HUES48 (cell line): ENCODE measurements at regions not wholly inside any gene's neighbourhood (a gene's known extent, or its start where the extent isn't known, plus 50 kb on each side); places are given as distances from the start of the nearest gene placed in this dataset.
A peak's percentile ranks its signal among the peaks of the same experiment; 100 is the strongest.
"Not testable (repeated sequence)": the region's sequence is repeated elsewhere in the genome, so short reads cannot be mapped to it uniquely, and the experiment has no call there.

Experiments used
- H3K27ac ChIP-seq: one replicate; pipeline ENCODE4 v1.7.0; 2013; ENCODE audit warnings: low read depth, low read length, inconsistent platforms
- H3K27me3 ChIP-seq: 2 replicates; pipeline ENCODE4 v1.6.1; 2013; ENCODE audit warnings: mild to moderate bottlenecking, low read length; ENCODE audit not compliant: control insufficient read depth, insufficient read depth
- H3K36me3 ChIP-seq: 2 replicates; pipeline ENCODE4 v1.6.1; 2013; ENCODE audit warnings: low read length; ENCODE audit not compliant: control insufficient read depth, insufficient read depth
- H3K4me1 ChIP-seq: 2 replicates; pipeline ENCODE4 v1.6.1; 2013; ENCODE audit warnings: mild to moderate bottlenecking, low read length; ENCODE audit not compliant: control insufficient read depth, insufficient read depth
- H3K4me3 ChIP-seq: 2 replicates; pipeline ENCODE4 v1.5.1; 2013; ENCODE audit warnings: mild to moderate bottlenecking, low read depth, low read length
- H3K9ac ChIP-seq: 2 replicates; pipeline ENCODE4 v1.6.1; 2013; ENCODE audit warnings: mild to moderate bottlenecking, low read depth, low read length, moderate library complexity
- H3K9me3 ChIP-seq: 2 replicates; pipeline ENCODE4 v1.6.1; 2013; ENCODE audit warnings: low read length; ENCODE audit not compliant: control insufficient read depth, insufficient read depth

DNA sequence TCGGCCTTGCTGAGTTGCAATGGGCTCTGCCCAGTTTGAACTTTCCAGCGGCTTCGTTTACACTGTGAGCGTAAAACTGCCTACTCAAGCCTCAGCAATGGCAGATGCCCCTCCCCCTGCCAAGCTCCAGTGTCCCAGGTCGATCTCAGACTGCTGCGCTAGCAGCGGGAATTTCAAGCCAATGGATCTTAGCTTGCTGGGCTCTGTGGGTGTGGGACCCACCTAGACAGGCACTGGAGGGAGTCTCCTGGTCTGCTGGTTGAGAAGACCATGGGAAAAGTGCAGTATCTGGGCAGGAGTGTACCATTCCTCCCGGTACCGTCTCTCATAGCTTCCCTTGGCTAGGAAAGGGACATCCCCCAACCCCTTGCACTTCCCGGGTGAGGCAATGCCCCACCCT is 88.2 kb downstream of the KLHL28 start:
- H3K9ac ChIP-seq, result no peak overlapping the region
- H3K4me1 ChIP-seq, result peaks cover 6% of the 10 kb centered on the region; the same call in 1 of the 2 replicates
- peak overlapping the region; percentile 57 for H3K4me3 ChIP-seq

GRCh38 chr14:44866770-44867169 is 95.0 kb downstream of the KLHL28 start:
- Histone ChIP-seq H3K27me3 (no peaks in the 10 kb centered on the region), H3K36me3 (no peaks in the 10 kb centered on the region), H3K4me3 (no peak overlapping the region), H3K9me3 (no peaks in the 10 kb centered on the region), H3K9ac (no peak overlapping the region), H3K4me1 (no peaks in the 10 kb centered on the region), H3K27ac (no peak overlapping the region)

More for the DNA sequence above, 88.2 kb downstream of the KLHL28 start:
- Histone ChIP-seq H3K27me3 (no peaks in the 10 kb centered on the region), H3K9me3 (no peaks in the 10 kb centered on the region), H3K27ac (no peak overlapping the region), H3K36me3 (no peaks in the 10 kb centered on the region)

DNA sequence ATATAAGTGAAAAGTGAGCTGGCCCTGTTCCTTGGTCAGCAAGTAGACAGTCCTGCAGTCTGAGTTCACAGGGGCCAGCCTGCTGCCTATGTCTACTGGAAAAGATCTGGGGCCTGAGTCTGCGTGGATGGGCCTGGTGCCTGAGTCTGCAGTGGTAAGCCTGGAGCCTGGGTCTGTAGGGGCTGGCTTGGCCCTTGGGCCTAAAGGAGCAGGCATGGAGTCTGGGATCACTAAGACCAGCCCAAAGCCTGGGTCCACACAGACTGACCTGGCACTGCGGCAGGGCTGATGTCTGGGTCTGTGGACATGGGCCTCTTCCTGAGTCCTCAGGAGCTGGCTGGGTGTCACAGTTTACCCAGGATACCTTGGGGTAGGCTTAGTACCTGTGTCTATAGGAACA is 95.4 kb downstream of the KLHL28 start:
- H3K9me3 ChIP-seq, result no peaks in the 10 kb centered on the region
- H3K4me1 ChIP-seq, result no peaks in the 10 kb centered on the region

DNA sequence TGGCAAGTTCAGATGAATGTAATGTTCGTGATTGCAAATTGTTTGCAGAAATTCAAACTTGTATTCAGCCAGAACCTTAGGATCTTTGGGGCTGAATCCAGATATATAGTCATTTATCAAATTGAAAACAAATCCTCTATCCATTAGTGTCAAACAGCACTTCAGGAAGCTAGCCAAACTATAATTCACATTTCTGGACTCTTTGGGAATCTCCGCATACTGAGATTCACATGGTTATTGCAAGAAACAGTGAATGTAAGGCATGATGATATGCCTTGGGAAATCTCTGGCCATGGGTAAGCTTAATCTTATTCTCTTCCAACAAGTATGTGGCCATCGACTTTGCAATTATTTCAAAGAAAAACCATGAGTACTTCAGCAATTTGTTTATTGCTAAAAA is 98.5 kb downstream of the KLHL28 start:
- H3K36me3 ChIP-seq, result no peaks in the 10 kb centered on the region
- H3K27ac ChIP-seq, result no peak overlapping the region
- no peaks in the 10 kb centered on the region for H3K27me3 ChIP-seq
- peaks cover 6% of the 10 kb centered on the region for H3K4me1 ChIP-seq
- no peak overlapping the region for H3K9ac ChIP-seq
- H3K9me3 ChIP-seq, result no peaks in the 10 kb centered on the region
- no peak overlapping the region for H3K4me3 ChIP-seq

More for the DNA sequence above, 95.4 kb downstream of the KLHL28 start:
- H3K36me3 ChIP-seq, result no peaks in the 10 kb centered on the region
- no peak overlapping the region for H3K9ac ChIP-seq
- no peaks in the 10 kb centered on the region for H3K27me3 ChIP-seq
- H3K27ac ChIP-seq, result no peak overlapping the region
- no peak overlapping the region for H3K4me3 ChIP-seq

- Histone ChIP-seq H3K9me3 (no peaks in the 10 kb centered on the region; the same call in 1 of the 2 replicates), H3K27ac (no peak overlapping the region), H3K36me3 (no peaks in the 10 kb centered on the region), H3K4me3 (no peak overlapping the region), H3K4me1 (no peaks in the 10 kb centered on the region), H3K27me3 (no peaks in the 10 kb centered on the region), H3K9ac (no peak overlapping the region)
Observed at GRCh38 chr14:44854114-44854513, 107.6 kb downstream of the KLHL28 start.

- Histone ChIP-seq H3K27me3 (no peaks in the 10 kb centered on the region), H3K4me1 (no peaks in the 10 kb centered on the region), H3K27ac (no peak overlapping the region), H3K4me3 (no peak overlapping the region), H3K9me3 (no peaks in the 10 kb centered on the region; the same call in 1 of the 2 replicates), H3K9ac (no peak overlapping the region), H3K36me3 (no peaks in the 10 kb centered on the region)
Observed at GRCh38 chr14:44847526-44848309, 114.0 kb downstream of the KLHL28 start.

- Histone ChIP-seq H3K27ac (no peak overlapping the region), H3K9ac (no peak overlapping the region), H3K27me3 (no peaks in the 10 kb centered on the region), H3K36me3 (no peaks in the 10 kb centered on the region), H3K4me3 (no peak overlapping the region), H3K9me3 (no peaks in the 10 kb centered on the region), H3K4me1 (no peaks in the 10 kb centered on the region)
Observed at GRCh38 chr14:44846232-44846824, 115.4 kb downstream of the KLHL28 start.

- not testable (repeated sequence) for H3K4me1 ChIP-seq, H3K4me3 ChIP-seq, H3K36me3 ChIP-seq, H3K27me3 ChIP-seq, H3K9ac ChIP-seq, H3K9me3 ChIP-seq, H3K27ac ChIP-seq
Observed at GRCh38 chr14:44835928-44836327, 125.8 kb downstream of the KLHL28 start.

DNA sequence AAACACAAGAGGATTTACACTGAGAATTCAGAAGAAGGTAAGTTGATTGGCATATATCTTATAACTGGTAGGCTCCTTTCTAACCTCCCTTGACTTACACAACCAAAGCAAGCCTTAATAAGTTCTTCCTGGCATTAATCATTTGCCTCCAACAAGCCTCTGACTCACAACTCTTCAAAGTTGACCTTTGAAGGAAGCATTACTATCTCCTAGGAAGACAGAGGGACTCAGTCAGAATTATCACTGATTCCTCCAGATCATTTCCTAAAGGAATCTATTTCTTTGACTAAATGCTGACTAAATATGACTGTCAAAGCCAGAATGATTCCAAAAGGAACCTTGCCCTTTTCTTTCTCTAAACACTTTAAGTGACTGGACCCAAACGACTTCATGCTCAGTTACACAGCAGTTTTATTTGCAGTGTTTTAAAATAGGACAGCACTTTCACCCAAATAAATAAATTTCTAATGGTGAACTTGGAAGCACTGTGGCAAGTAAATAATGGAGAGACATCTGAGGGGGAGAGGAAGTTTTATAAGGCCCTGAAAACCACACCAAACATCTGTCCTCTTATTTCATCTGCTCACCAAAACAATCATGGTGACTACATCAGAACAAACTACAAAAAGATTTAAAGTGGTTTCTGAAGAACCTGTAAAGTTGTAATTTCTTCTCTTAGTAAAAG is 128.2 kb downstream of the KLHL28 start:
- Histone ChIP-seq H3K36me3 (no peaks in the 10 kb centered on the region), H3K9me3 (no peaks in the 10 kb centered on the region), H3K9ac (no peak overlapping the region), H3K4me1 (no peaks in the 10 kb centered on the region), H3K4me3 (no peak overlapping the region), H3K27ac (no peak overlapping the region), H3K27me3 (no peaks in the 10 kb centered on the region)

DNA sequence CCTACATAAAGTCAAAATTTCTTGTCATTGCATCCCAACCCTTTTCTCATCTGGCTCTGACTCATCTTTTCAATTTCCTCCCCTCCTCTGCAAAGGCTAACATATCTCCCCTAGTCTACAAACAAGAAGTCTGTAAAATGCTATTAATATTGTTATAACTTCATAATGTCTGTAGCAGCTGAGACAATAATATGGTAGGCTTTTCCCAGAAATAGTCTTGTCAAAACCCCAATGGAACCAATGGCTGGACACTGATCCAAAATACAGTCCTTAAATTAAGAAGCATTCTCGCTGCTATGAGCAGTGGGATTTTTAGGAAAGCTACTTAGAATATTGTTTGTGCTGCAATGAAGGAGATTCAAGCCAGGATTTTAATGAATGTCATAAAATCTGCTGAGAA is 131.4 kb downstream of the KLHL28 start:
- no peaks in the 10 kb centered on the region for H3K36me3 ChIP-seq
- no peak overlapping the region for H3K4me3 ChIP-seq
- H3K9me3 ChIP-seq, result no peaks in the 10 kb centered on the region
- no peak overlapping the region for H3K27ac ChIP-seq
- no peaks in the 10 kb centered on the region for H3K4me1 ChIP-seq
- no peak overlapping the region for H3K9ac ChIP-seq
- no peaks in the 10 kb centered on the region for H3K27me3 ChIP-seq

GRCh38 chr14:44829021-44829420 is 132.7 kb downstream of the KLHL28 start:
- H3K27me3 ChIP-seq, result no peaks in the 10 kb centered on the region
- no peak overlapping the region for H3K27ac ChIP-seq
- H3K4me1 ChIP-seq, result no peaks in the 10 kb centered on the region
- no peaks in the 10 kb centered on the region for H3K9me3 ChIP-seq
- no peaks in the 10 kb centered on the region for H3K36me3 ChIP-seq
- H3K4me3 ChIP-seq, result no peak overlapping the region
- no peak overlapping the region for H3K9ac ChIP-seq
